ENCODE measurements at regions not wholly inside any gene's neighbourhood (a gene's known extent, or its start where the extent isn't known, plus 50 kb on each side); places are given as distances from the start of the nearest gene placed in this dataset.
A peak's percentile ranks its signal among the peaks of the same experiment; 100 is the strongest.

- Mint-ChIP-seq H3K36me3 (ENCODE audit: low read depth) (no peaks in the 10 kb centered on the region), H3K4me3 (no peak overlapping the region), H3K27ac (no peak overlapping the region), H3K9me3 (no peaks in the 10 kb centered on the region), H3K27me3 (no peaks in the 10 kb centered on the region), H3K4me1 (ENCODE audit: low read depth) (peaks cover 12% of the 10 kb centered on the region)
- ChIA-PET POLR2A (no interaction called here), CTCF (interaction anchor here (1.5 kb wide), 1 partner anchor 15 kb away, joined by 3 read pairs; no protein-coding TSS in a partner anchor)
- no peak for TF ChIP-seq CTCF (IDR thresholded peaks at IDR 0.05)
- DNase-seq (no peak), ATAC-seq (no peak)
- intact Hi-C loops (cut with micrococcal nuclease), result no loop called here
Measured at GRCh38 chr3:188047536-188047935, 106.4 kb upstream of the LPP start.

GRCh38 chr3:188049606-188050530 lies 104.1 kb upstream of the LPP start:
- Mint-ChIP-seq H3K9me3 (no peaks in the 10 kb centered on the region), H3K27me3 (no peaks in the 10 kb centered on the region), H3K36me3 (ENCODE audit: low read depth) (no peaks in the 10 kb centered on the region), H3K4me3 (no peak overlapping the region), H3K4me1 (ENCODE audit: low read depth) (peaks cover 8% of the 10 kb centered on the region), H3K27ac (no peak overlapping the region)
- DNase-seq (peak; percentile 47), ATAC-seq (peak; percentile 87)
- TF ChIP-seq CTCF (IDR thresholded peaks at IDR 0.05), result no peak
- intact Hi-C loops (cut with micrococcal nuclease), result loop anchor here (5.0 kb wide), 1 partner anchor 48 kb away; no protein-coding TSS in a partner anchor
- CTCF ChIA-PET, result interaction anchor here (0.9 to 2.7 kb wide), 3 partner anchors 10 to 302 kb away, joined by 3 to 10 read pairs (median 5); no protein-coding TSS in a partner anchor
- POLR2A ChIA-PET, result interaction anchor here (0.8 to 0.9 kb wide), 2 partner anchors 9 to 180 kb away, joined by 3 to 4 read pairs; no protein-coding TSS in a partner anchor

DNA sequence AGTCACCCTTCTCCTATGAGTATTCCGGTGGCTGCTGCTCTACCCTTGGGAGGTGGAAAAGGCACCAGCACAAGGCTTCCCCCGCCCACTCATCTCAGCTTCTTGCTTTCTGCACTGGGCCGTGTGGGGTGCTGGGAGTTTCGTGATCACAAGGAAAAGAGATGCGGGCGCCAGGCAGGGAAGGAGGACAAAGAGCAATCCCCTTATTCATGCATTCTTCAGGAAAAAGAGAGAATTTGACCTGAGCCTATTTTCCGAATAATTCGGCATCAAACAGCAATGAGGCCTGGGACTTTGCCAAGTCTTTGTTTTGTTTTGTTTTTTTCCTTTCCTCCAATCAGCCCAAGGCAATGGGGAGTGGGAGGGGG lies 102.2 kb upstream of the LPP start:
- no peak overlapping the region for H3K4me3 Mint-ChIP-seq
- no peak for TF ChIP-seq CTCF (IDR thresholded peaks at IDR 0.05)
- H3K36me3 Mint-ChIP-seq (ENCODE audit: low read depth), result no peaks in the 10 kb centered on the region
- H3K27me3 Mint-ChIP-seq, result no peaks in the 10 kb centered on the region
- no peak overlapping the region for H3K27ac Mint-ChIP-seq
- ChIA-PET POLR2A (interaction anchor here (1.5 kb wide), 1 partner anchor 10 kb away, joined by 4 read pairs; no protein-coding TSS in a partner anchor), CTCF (interaction anchor here (1.0 kb wide), 1 partner anchor 30 kb away, joined by 3 read pairs; no protein-coding TSS in a partner anchor)
- intact Hi-C loops (cut with micrococcal nuclease), result loop anchor here (5.0 kb wide), 1 partner anchor 49 kb away; no protein-coding TSS in a partner anchor
- DNase-seq (no peak), ATAC-seq (no peak)
- H3K9me3 Mint-ChIP-seq, result no peaks in the 10 kb centered on the region
- H3K4me1 Mint-ChIP-seq (ENCODE audit: low read depth), result peaks cover 8% of the 10 kb centered on the region

- no peaks in the 10 kb centered on the region for H3K36me3 Mint-ChIP-seq (ENCODE audit: low read depth)
- no peaks in the 10 kb centered on the region for H3K27me3 Mint-ChIP-seq
- no peaks in the 10 kb centered on the region for H3K9me3 Mint-ChIP-seq
- intact Hi-C loops (cut with micrococcal nuclease), result loop anchor here (5.0 kb wide), 1 partner anchor 50 kb away; no protein-coding TSS in a partner anchor
- ChIA-PET CTCF (no interaction called here), POLR2A (interaction anchor here (1.2 to 1.5 kb wide), 2 partner anchors 9 to 13 kb away, joined by 3 to 4 read pairs; no protein-coding TSS in a partner anchor)
- no peak for TF ChIP-seq CTCF (IDR thresholded peaks at IDR 0.05)
- peaks cover 8% of the 10 kb centered on the region for H3K4me1 Mint-ChIP-seq (ENCODE audit: low read depth)
- no peak overlapping the region for H3K4me3 Mint-ChIP-seq
- DNase-seq, result no peak
- H3K27ac Mint-ChIP-seq, result no peak overlapping the region
- ATAC-seq, result no peak
Measured at GRCh38 chr3:188052169-188053035, 101.6 kb upstream of the LPP start.

Measured in activated CD8-positive, alpha-beta T cell treated with anti-CD3 and anti-CD28 coated beads for 36 hours (primary cell).